HK-2 (cell line): ENCODE measurements at regions not wholly inside any gene's neighbourhood (a gene's known extent, or its start where the extent isn't known, plus 50 kb on each side); places are given as distances from the start of the nearest gene placed in this dataset.
A peak's percentile ranks its signal among the peaks of the same experiment; 100 is the strongest.
"Not testable (repeated sequence)": the region's sequence is repeated elsewhere in the genome, so short reads cannot be mapped to it uniquely, and the experiment has no call there.

Experiments used
- DNase-seq: peaks from one replicate; pipeline ENCODE4 v3.0.0-alpha.2; 2018; ENCODE audit not compliant: unreplicated experiment

GRCh38 chr1:232859216-232859615, 54.0 kb downstream of the MAP10 start:
- no peak for DNase-seq

- DNase-seq: no peak
Measured at GRCh38 chr1:232861107-232861506, 55.9 kb downstream of the MAP10 start.

GRCh38 chr1:232863544-232864275, 58.5 kb downstream of the MAP10 start:
- DNase-seq: no peak

GRCh38 chr1:232865102-232865931, 60.1 kb downstream of the MAP10 start:
- DNase-seq: no peak

GRCh38 chr1:232868793-232869491, 63.7 kb downstream of the MAP10 start:
- DNase-seq: peak; percentile 57

GRCh38 chr1:232871291-232871969, 66.2 kb downstream of the MAP10 start:
- DNase-seq: not testable (repeated sequence)

GRCh38 chr1:232872284-232872683, 67.1 kb downstream of the MAP10 start:
- DNase-seq: no peak

- no peak for DNase-seq
Measured at GRCh38 chr1:232872738-232873137, 67.5 kb downstream of the MAP10 start.

GRCh38 chr1:232873412-232873811, 68.2 kb downstream of the MAP10 start:
- no peak for DNase-seq

GRCh38 chr1:232873931-232874330, 68.7 kb downstream of the MAP10 start:
- no peak for DNase-seq

- no peak for DNase-seq
Measured at GRCh38 chr1:232875536-232875935, 70.3 kb downstream of the MAP10 start.

GRCh38 chr1:232876506-232877364, 71.5 kb downstream of the MAP10 start:
- DNase-seq: no peak

- DNase-seq: no peak
Measured at GRCh38 chr1:232877365-232878028, 72.3 kb downstream of the MAP10 start.

- DNase-seq: no peak
Measured at GRCh38 chr1:232878086-232878485, 72.3 kb upstream of the NTPCR start.

- DNase-seq: no peak
Measured at GRCh38 chr1:232880354-232880753, 70.1 kb upstream of the NTPCR start.

- DNase-seq: no peak
Measured at GRCh38 chr1:232883992-232884661, 66.3 kb upstream of the NTPCR start.

- DNase-seq: no peak
Measured at GRCh38 chr1:232886271-232886670, 64.1 kb upstream of the NTPCR start.

- no peak for DNase-seq
Measured at GRCh38 chr1:232890340-232890943, 60.0 kb upstream of the NTPCR start.

GRCh38 chr1:232891071-232891470, 59.3 kb upstream of the NTPCR start:
- DNase-seq: peak; percentile 46
